ENCODE measurements at regions not wholly inside any gene's neighbourhood (a gene's known extent, or its start where the extent isn't known, plus 50 kb on each side); places are given as distances from the start of the nearest gene placed in this dataset.

DNA sequence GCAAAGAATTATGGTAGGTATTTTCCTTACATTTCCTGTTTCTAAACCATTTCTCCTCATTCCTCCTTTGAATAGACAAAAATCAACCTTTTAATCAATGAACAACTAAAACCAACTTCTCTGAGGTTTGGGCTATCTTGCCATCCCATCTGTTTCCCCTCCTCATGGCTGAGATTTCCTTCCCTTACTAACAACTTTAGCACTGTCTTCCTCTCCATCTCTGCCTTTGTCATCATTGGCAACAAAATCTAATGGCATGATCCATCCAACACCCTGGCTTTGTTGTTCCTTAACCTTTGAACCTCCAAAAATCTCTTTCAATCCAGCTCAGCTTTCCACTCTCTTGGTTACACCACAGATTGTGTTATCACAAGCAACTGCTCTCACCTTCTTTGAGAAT, 95.3 kb upstream of the FAM136A start:
- no peak for DNase-seq (ENCODE audit: low read depth)

DNA sequence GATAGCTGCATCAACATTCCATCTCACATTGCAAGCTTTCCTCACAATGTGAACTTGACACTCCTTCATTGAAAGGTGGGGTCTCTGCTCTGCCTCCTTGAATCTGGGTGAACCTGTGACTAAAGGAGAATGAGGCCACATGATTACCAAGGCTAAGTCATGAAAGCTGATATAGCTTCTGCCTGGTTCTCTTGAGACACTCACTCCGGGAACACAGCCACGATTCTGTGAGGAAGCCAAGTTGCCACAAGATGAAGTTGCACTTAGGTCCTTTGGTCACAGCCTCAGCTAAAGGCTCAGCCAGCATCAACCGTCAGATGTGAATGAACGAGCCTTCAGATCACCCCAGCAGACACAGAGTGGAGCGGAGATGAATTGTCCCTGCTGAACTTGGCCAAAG, 94.7 kb upstream of the FAM136A start:
- no peak for DNase-seq (ENCODE audit: low read depth)

DNA sequence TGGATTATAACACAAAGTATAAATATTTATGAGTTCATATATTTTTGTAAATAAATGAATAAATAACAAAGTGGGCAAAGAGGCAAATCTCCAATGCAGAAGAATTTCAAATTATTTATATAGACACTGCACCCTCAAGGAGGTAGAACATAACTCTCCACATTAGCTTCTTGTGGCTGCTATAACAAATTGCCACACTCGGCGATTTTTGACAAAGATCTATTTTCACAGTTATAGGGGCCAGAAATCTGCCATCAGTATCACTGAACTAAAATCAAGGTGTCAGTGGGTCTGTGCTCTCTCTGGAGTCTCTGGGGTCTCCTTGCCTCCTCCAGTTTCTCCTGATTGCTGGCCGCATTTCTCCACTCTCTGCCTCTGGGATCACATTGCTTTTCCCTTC, 92.0 kb upstream of the FAM136A start:
- no peak for DNase-seq (ENCODE audit: low read depth)

DNA sequence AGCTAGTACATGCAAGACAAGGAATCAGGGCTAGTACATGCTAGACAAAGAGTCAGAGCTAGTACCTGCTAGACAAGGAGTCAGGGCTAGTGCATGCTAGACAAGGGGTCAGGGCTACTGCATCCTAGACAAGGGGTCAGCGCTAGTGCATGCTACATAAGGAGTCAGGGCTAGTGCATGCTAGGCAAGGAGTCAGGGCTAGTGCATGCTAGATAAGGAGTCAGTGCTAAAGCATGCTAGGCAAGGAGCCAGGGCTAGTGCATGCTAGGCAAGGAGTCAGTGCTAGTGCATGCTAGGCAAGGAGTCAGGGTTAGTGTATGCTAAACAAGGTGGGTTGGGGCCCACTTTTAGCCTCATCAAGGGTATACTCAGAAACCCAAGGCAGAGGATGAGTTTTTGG, 90.1 kb upstream of the FAM136A start:
- no peak for DNase-seq (ENCODE audit: low read depth)

DNA sequence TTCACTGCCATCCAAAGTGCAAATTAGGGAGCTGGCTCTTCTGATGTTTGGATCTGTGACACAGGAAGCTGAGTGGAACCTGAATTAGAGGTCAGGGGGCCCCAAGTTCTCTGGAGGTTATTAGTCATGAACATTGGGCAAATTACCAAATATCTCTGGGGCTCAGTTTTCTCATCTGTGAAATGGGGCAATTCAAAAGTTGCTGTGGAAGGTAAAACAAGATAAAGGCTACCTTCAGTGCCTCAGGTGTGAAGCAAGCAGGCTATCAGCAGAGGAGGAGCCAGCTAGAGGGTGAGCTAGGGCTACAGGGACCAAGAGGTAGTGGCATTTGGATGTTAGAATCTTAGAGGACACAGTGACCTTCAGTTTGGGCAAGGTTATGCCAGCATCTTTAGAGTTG, 89.4 kb upstream of the FAM136A start:
- no peak for DNase-seq (ENCODE audit: low read depth)

DNA sequence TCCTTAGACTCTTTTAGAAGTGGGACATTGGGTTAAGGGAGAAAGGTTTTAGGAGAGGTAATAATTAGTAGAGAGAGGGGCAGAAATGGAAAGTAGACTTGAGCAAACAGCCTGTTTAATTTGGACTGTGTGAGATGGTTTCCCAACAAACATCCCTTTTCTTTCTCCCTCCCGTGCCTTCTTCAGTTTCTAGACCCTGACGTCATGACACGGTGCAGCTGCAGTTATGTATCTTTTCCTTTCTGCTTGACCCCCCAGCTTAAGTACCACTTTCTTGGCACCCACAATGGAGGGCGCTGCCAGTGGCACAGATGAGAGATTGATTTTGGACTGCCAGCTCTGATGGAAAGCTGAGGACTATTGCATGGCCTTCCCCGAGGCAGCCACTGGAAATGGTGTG, 86.9 kb upstream of the FAM136A start:
- no peak for DNase-seq (ENCODE audit: low read depth)

DNA sequence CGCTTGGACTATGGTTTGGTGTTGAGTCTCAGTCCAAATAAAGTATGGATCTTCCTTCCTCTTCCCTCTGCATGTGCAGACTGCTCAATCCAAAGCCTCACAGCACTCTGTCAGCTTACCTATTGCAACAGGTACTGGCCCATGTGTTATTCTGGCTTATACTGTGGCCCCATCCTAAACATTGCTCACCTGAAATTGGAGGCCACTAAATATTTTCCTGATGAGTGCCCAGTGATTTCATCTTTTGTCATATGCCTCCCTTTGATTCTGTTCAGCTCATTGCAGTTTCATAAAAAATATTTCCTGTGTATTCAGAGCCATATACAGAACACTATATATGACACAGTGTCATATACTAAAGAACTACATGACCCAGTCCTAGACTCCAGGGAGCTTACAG, 86.3 kb upstream of the FAM136A start:
- DNase-seq (ENCODE audit: low read depth), result no peak

DNA sequence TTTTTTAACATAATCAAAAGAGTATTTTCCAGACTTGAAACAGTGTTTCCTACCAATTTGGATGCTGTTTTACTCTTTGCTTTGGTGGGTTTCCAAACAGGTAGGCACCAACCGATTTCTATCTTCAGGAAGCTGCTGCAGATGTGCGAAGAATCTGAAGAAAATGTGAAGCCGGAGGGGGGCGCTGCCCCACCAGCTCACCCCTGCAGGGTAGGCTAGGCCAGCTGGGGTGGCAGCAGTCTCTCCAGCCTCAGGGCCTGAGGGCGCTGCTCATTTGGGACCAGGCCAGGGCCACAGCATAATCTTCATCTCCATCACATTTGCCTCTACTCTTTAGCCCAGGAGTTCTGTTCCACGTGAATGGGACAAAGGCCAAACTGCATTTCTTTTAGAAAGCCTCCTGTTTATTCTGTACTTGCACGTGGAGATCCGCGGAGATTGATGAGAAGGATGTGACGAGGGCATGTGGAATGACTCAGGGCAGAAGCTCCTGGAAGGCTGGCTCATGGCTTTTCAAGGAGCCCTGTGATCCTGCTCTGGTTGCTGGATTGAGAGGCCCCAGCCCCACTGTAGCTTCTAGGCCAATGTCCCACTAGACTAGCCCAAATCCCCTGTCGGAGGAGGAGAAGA, 84.2 kb upstream of the FAM136A start:
- DNase-seq (ENCODE audit: low read depth), result peak; percentile 51

DNA sequence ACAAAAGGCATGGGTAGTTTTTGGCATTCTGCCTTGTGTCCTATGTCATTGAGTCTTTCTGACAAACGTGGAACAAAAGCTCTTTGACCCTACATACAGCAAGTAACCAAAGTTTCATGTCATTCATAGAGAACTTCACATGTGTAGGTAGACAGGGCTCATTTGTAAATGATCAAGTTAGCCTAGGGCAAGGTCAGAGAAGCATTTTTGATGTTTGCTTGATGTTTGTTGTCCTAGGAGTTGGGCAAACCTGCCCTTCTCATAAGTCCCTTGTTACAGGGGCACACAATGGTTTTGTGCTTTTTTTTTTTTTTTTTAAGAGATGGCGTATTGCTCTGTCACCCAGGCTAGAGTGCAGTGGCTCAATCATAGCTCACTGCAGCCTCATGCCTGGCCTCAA, 83.3 kb upstream of the FAM136A start:
- no peak for DNase-seq (ENCODE audit: low read depth)

DNA sequence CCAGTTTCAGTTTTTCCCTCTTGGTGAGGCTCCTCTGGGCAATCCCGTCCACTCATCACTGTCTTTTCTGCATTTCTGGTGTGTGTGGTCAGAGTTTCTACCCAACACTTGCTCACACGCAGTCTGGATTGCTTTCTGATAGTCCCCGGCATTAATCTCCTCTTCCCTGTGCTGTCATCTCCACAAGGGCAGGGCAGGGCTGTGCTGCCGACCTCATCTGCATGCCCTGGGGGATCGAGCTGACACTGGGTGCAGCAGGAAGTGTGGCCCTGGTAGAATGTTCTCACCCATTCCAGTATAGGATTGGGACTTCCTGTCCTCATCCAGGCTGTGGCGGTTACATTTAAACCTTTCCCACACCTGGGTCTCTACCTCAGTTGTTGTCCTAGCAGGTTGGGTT, 80.0 kb upstream of the FAM136A start:
- peak; percentile 78 for DNase-seq (ENCODE audit: low read depth)

DNA sequence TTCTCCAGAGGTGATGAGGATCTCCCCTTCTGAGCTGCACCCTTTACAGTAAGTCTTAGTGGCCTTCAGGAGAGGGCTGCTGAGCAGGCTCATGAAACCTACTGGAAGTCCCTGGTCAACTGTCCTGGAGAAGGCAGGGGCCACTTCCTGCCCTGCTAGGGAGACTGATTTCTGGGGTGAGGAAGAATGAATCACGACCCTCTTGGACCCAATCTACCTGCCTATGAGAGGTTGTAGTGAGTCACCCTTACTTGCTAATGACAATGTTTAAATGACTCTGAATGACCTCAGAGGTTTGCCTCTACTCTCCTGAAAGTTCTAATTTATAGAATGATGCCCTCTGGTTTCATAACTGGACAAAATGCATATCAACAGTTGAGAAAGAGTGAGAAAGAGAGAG, 79.4 kb upstream of the FAM136A start:
- DNase-seq (ENCODE audit: low read depth), result peak; percentile 14

DNA sequence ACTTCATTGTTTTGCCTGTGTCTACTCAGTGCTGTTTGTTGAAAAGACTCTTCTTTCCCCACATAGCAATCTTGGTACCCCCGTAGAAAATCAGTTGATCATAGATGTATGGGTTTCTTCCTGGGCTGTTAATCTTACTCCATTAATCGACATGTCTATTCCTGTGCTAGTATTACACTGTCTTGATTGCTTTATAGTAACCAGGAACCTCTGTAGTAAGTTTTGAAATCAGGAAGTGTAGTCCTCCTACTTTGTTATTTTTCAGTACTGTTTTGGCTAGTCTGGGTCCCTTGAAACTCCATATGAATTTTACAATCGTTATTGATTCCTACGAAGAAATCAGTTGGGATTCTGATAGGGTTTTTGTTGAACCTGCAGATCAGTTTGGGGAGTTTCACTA, 78.8 kb upstream of the FAM136A start:
- DNase-seq (ENCODE audit: low read depth), result no peak

DNA sequence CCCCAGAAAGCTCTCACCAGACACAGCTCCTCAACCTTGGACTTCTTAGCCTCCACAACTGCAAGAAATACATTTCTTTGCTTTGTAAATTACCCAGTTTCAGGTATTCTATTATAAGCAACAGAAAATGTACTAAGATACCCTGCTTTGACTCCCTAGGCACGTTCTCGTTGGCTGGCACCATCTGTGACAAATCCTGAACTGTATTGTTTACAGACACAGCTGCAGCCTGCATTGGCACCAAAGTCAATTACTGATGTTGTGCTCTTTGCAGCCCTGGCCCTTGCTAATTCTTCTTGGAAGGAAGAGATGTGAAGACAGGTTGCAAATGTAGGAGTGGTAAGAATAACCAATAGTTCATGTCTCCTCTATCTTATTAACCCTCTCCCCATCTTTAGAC, 72.7 kb upstream of the FAM136A start:
- DNase-seq (ENCODE audit: low read depth), result no peak

DNA sequence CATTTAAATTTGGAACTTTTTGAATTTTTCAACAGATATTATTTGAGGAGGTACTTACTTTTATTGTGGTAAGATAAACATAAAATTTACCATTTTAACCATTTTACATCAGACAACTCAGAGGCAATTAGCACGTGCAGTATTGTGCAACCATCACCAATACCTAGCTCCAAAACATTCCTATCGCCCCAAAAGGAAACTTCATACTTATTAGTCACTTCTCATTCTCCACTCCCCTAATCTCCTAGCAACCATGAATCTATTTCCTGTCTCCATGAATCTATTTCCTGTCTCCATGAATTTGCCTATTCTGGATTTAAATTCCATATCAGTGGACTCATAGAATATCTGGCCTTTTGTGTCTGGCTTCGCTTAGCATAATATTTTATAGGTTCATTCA, 69.9 kb upstream of the FAM136A start:
- peak; percentile 52 for DNase-seq (ENCODE audit: low read depth)

DNA sequence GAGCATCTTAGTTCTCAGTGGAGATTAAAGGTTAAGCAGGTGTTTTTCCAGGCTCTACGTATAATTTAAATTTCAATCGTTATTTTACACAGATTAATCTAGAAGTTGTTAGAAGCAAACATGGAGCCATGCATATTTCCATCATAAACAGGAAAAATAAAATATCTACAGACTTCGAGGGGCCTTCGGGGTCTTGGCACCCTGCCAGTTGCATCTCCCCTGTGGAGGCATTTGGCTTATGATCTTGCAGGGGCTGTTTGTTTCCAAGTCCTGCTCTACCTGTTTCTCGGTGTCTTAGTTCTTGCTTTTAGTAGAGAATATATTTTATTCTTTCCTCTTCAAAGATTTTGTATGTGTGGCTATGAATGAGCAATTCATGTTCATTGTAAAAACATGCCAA, 67.2 kb upstream of the FAM136A start:
- DNase-seq (ENCODE audit: low read depth), result no peak

DNA sequence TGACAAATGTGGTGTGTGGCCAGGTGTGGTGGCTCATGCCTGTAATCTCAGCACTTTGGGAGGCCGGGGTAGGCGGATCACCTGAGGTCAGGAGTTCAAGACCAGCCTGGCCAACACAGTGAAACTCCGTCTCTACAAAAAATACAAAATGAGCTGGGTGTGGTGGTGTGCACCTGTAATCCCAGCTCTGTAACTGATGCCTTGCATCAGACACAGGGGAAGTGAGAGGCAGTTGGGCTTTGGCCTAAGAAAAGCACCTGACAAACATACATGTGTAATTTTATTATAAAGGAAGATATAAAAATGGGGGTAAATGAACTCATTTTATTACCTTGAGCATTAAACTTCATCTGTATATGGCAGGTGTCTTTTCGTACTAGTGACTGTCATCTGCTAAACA, 66.7 kb upstream of the FAM136A start:
- DNase-seq (ENCODE audit: low read depth), result no peak

DNA sequence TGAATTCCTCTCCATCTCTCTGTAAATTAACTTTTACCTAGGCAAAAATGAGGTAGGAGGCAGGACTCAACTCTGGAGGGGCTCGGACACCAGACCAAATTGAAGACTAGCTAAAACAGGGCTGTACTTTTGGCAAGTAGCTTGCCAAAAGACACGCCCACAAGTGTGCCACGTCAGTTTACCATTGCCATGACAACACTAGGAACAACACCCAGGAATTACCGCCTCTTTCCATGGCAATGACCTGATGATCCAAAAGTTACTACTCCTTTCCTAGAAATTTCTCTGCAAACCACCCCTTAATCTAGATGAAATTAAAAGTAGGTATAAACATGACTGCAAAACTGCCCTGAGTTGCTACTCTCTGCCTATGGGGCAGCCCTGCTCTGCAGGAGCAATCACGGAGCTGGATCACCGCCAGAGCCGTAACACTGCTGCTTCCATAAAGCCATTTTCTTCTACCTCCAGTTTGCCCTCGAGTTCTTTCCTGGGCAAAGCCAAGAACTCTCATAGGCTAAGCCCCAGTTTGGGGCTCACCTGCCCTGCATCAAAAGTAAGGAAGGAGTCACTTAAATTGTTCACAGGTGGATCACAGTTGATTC, 66.0 kb upstream of the FAM136A start:
- peak; percentile 62 for DNase-seq (ENCODE audit: low read depth)

DNA sequence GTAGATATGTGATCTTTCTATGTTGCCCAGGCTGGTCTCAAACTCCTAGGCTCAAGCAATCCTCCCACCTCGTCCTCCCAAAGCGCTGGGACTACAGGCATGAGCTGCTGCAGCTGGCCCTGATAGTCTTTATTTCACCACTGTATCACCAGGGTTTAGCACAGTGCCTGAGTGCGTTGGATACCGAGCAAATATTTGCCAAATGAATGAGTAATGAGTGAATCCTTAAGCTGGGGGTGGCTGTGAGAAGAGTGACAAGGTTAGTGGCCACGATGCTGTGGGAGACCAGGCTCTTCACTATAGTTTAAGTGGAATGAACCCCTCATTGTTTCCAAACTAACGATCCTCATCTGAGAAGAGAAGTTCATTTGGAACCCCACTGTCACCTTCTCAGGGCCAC, 60.8 kb upstream of the FAM136A start:
- no peak for DNase-seq (ENCODE audit: low read depth)

DNA sequence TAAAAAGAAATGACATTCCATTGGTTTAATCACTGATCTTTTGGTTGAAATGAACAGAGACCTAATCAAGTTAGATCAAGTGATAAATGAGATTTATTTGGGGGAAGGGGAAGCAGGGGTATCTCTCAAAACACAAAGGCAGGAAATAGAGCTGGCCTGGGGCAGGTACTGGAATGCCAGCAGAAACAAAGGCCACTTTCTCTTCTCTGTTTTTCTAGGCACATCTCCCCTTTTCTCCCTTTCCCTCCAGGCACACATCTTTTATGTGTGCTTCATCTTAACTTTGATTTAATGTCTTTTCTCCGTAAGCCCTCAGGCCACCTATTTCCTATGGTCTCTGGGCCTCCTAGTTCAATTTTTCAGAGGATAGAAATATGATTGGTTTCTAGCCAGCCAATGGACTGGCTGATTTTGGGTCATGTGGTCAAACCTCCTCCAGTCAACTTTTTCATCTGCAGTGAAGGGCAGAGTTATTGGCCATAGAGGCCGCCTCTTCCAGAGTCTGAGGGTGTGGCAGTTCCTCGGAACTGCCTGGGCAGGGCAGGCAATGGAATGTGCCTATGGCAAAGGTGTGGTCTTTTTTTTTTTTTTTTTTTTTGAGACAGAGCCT, 58.9 kb upstream of the FAM136A start:
- DNase-seq (ENCODE audit: low read depth), result peak; percentile 9

DNA sequence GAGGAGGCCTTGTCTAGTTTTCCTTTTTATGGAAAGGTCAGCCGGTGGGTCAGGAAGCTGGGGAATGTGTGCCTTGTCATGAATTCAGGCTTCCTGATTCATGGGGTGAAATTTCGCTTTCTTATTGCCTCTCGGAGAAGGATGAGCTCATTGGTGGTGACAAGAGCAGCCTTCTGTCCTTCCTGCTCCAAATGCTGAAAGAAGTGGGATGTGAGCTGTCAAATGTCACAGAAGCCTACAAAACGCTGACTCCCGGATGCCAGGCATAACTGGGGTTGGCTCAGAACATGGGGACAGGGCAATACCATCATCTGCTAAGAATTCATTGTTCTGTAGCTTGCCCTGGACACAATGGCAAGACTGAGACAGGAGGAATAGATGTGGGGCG, 55.8 kb upstream of the FAM136A start:
- peak; percentile 16 for DNase-seq (ENCODE audit: low read depth)

DNA sequence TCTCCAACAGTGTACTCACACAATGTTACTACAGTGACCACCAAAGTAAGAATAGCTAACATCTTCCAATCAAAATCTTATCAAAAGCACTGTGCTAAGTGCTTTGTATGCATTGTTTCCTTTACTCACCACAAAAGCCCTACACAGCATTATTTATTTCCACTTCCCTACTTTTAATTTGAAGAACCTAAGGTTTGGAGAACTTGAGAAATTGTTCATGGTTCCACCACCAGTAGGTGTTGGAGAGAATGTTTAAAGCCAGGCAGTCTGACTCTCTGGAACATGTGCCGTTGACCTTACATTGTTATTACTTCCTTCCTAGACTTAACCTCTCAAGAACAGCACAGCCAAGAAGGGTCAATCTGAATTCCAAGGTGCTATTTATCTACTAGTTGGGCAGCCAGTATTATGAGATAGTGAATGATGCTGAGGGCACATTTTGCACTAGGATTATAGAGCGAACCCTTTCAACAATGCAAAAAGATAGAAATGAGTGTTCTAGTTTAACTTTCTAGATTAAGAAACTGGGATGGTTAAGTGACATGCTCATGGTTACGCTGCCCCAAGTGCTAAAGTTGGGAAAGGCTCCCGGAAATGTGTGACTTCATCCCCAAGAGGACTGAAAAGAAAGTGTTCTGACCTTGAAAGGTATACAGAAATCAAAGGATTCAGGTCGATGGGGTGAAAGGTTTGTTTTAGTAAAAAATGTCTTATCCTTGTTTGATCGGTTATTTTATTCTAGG, 55.2 kb upstream of the FAM136A start:
- DNase-seq (ENCODE audit: low read depth), result no peak

DNA sequence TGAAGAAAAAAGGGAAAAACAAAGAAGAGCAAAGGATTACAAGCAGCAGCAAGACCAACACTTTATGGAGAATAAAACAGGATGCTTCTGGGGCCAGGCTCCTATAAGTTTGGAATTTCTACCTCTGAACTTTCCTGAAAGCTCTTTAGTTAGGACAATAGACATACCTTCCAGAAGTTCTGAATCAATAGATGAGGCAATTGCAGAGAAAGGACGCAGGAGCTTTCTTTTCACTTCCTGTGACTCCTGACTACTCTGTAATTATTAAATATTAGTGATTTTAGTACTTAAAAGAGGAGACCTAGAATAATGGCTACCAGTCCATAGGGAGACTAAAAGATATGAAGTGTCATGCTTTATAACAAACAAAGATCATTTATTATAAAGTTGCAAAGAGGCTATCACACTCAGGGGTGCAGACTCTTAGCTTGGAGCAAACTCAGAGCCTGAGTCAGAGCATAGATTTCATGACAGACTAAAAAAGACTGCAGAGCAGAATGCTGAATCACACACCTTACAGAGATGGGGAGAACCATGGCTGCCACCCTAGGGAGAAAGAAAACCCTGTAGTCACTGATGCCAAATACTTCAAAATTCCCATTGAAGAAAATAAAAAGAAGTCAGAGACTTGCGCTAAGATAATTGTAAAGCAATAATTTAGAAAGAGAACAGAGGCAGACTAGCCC, 52.5 kb upstream of the FAM136A start:
- DNase-seq (ENCODE audit: low read depth), result peak; percentile 11
